GM19099 (cell line): ENCODE measurements at regions not wholly inside any gene's neighbourhood (a gene's known extent, or its start where the extent isn't known, plus 50 kb on each side); places are given as distances from the start of the nearest gene placed in this dataset.

Source experiments
- POLR2A ChIP-seq: IDR thresholded peaks from 3 replicates; pipeline ENCODE4 v1.6.1; 2011; ENCODE audit warnings: low read depth; ENCODE audit not compliant: insufficient read length; ENCODE audit errors: extremely low read depth

DNA sequence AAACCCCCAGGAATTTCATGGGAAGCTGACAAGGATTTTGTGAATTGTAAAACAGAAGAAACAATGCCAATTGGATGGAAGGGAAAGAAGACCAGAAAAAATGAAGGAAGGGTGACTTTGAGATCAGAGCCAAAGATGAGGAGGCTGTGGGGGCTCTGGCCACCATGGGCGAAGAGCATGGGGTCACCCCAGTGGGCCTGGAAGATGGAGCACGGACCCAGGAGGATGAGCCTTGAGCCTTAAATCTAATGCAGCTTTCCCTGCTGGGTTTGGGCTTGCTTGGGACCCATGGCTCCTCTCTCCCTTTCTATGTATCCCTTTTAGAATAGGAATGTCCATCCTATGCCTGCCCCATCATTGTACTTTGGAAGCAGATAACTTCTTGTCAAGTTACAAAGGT, 322.2 kb downstream of the TMEM121 start:
- TF ChIP-seq POLR2A = no peak

DNA sequence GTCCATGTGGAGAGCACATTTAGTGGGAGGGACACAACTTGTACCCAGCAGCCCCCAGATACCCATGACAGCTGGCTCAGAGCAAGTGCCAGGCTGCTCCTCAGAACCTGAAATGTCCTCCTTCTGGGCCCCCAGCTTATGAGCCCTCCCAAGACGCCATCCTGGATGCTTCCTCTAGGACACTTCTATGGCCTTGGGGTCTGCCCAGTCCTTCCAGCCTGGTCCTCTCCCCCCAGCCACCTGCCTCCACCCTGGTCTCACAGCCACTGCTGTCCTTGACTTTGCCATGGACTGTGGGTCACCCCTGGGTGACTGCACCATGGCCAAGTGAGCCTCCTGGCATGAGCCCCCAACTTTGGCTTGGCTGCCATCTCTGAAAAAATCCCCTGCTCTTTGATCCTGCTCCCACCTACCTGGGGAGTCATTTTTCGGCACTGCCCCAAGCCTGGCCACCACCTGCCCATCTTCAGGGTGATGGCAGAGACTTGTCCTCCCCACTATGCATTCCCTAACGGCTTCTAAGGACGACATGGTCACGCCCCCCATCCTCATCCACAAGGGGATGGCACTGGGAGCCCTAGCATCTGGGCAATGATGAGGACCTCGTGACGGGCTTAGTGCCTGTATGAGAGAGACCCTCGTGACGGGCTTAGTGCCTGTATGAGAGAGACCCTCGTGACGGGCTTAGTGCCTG, 323.7 kb downstream of the TMEM121 start:
- no peak for TF ChIP-seq POLR2A

DNA sequence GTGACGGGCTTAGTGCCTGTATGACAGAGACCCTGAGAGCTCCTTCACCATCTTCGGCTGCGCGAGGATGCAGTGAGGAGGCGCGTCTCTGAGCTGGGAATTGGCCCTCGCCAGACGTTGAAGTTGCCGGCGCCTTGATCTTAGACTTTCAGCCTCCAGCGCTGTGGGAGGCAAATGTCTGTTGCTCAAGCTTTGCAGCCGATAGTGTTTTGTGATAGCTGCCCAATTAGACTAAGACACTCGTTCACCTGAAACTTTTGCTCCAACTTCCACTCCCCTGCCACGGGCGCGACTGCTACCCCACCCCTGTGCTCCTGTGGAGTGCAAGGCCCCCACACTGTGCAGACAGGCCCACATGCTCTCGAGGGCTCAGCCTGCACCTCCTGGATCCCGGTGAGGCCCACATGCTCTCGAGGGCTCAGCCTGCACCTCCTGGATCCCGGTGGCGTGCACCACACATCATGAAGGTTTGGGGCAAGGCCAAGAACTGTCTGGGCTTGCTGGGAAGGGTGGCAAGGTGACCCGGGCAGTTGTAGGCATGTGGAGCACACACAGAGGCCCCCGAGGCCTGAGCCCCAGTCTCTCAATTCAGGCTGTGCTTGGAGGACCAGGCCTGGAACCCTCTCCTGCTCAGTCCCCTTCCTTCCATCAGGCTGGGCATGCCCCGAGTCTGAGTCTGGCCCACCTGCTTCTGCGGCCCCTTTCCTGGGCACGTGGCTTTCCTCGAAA, 324.6 kb downstream of the TMEM121 start:
- peak; percentile 25 for TF ChIP-seq POLR2A

DNA sequence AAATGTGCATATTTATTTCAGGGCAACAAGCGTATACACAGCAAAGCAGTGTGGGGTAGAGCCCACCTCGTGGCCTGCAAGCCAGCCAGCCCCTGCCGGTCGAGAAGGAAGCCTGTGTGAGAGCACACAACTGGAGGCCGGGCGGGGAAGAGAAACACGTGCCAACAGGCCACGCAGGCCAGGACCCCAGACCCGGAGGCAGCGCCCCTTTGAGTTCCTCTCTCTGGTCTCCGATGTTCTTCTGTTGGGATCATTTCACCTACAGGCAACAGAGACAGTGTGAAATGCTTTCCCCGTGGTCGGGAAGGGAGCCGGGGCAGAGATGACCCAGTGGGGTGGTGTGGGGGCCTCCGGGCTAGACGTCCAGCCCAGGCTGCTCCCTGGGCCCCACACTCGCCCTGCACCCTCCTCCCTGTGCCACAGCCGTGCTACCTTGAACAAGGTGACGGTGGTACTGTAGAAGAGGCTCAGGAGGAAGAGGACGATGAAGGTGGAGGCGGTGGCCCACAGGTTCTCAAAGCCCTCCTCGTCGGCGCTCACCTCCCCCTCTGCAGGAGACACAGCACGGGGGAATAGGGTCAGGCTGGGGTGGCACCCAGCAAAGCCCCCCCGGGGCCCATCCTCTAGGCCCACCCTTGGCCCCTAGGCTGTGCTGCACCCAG, 325.5 kb downstream of the TMEM121 start:
- peak; percentile 2 for TF ChIP-seq POLR2A

DNA sequence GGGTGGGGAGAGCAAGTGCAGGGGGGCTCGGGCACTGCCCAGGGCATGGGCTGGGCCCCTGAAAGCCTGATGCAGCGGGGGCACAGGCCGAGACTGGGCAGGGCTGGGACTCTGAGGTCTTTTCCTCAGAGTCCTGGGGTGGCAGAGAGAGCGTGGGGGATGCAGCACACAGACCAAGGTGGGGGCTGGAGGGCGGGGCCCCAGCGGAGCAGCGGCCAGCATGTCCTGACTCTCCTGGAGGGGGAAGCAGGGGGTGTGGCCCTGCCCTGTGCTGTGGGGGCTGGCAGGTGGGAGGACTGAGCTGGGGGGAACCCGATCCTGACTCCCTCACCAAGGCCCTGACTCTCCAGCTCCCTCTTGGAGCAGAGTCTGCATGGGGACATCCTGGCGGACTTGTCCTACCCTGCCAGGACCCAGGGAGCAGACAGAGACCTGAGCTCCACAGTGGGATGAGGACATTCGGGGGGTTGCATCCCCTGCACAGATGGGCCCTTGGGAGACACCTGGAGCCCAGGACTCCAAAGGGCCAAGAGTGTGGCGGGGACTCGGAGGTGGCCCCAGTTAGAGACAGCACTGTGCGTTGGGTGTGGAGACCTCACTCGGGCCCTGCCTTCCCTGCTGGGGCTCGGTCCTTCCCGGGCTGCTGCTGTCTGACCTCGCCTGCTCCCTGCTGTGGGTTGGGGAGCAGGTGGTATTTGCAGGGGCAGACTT, 326.1 kb downstream of the TMEM121 start:
- TF ChIP-seq POLR2A = peak; percentile 57

DNA sequence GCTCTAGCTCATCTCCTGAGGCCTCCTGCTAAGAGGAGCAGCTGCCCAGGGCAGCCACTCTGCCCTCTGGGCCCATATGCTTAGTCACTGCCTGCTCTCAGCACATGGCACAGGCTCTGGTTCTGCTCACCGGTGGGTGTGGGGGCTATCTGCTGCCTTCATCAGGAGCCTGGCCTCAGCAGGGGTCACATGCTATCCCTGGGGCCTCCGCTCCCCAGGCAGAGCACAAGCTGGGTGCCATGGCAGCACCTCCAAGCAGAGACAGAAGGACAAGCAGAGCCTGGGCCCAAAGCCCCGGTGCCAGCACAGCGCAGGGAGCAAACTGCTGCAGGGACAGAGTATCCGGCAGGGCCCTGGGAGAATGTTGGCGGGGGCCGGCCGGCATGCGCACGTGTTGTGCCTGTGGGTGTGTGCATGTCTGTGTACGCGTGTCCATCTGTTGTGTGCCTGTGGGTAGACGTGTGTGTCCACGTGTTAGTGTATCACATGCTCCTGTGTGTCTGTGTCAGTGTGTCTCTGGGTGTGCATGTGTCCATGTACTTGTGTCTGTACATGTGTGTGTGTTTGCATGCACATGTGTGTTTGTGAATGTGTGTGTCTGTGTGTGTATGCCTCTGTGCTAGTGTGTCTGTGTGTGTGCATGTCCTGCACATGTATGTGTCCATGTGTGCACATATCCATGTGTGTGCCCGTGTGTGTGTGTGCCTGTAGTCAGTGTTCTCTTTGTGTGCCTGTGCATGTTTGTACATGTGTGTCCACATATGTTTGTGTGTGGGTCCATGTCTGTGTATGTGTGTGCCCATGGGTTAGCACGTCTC, 326.9 kb downstream of the TMEM121 start:
- peak; percentile 76 for TF ChIP-seq POLR2A

DNA sequence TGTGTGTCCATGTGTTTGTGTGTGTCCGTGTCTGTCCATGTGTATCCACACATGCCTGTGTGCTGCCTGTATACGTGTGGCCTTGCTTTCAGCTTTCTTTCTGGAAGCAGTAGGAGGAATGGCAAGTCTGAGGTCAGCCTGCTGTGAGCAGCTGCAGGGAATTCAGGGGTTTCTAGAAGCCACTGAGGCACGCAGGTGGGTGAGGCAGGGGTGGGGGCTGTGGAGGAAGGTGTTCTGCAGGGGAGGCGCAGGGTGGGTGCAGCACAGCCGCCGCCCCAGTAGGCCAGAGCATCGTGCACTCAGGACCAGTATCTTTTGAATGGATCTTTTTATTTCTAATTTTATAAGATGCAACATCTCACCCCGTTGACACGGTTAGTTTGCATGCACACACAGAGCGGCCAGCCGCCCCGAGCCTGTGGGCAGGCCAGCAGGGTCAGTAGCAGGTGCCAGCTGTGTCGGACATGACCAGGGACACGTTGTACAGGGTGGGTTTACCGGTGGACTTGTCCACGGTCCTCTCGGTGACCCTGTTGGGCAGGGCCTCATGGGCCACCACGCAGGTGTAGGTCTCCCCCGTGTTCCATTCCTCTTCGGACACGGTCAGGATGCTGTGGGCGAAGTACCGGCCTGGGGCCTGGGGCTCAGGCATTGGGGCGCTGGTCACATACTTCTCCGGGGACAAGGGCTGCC, 327.7 kb downstream of the TMEM121 start:
- TF ChIP-seq POLR2A = no peak

DNA sequence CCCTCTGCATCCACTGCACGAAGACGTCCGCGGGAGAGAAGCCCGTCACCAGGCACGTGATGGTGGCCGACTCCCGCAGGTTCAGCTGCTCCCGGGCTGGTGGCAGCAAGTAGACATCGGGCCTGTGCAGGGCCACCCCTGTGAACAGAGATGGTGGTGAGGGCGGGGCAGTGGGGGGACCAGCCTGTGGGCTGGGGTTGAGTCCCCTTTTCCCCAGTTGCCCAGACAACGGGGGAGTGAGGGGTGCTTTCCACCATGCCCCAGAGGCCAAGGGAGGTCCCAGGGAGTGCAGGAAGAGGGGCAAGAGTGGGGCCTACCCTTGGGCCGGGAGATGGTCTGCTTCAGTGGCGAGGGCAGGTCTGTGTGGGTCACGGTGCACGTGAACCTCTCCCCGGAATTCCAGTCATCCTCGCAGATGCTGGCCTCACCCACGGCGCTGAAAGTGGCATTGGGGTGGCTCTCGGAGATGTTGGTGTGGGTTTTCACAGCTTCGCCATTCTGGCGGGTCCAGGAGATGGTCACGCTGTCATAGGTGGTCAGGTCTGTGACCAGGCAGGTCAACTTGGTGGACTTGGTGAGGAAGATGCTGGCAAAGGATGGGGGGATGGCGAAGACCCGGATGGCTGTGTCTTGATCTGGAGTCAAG, 328.3 kb downstream of the TMEM121 start:
- TF ChIP-seq POLR2A = no peak

DNA sequence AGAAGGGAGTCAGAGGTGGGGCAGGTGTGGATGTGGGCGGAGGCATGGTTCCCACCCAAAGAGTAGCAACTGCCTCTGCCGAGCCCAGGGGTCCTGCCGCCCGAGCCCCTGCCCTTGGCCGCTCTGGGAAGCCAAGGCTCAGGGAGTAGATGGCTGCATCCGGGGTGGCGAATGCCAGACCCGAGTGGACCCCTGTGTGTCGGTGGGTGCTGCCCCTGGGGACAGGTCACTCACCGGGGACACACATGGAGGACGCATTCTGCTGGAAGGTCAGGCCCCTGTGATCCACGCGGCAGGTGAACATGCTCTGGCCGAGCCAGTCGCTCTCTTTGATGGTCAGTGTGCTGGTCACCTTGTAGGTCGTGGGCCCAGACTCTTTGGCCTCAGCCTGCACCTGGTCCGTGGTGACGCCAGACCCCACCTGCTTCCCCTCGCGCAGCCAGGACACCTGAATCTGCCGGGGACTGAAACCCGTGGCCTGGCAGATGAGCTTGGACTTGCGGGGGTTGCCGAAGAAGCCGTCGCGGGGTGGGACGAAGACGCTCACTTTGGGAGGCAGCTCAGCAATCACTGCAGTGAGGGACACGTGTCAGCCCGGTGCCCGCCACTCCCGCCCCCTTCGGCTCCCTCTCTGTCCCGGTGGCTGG, 329.0 kb downstream of the TMEM121 start:
- TF ChIP-seq POLR2A = peak; percentile 47

DNA sequence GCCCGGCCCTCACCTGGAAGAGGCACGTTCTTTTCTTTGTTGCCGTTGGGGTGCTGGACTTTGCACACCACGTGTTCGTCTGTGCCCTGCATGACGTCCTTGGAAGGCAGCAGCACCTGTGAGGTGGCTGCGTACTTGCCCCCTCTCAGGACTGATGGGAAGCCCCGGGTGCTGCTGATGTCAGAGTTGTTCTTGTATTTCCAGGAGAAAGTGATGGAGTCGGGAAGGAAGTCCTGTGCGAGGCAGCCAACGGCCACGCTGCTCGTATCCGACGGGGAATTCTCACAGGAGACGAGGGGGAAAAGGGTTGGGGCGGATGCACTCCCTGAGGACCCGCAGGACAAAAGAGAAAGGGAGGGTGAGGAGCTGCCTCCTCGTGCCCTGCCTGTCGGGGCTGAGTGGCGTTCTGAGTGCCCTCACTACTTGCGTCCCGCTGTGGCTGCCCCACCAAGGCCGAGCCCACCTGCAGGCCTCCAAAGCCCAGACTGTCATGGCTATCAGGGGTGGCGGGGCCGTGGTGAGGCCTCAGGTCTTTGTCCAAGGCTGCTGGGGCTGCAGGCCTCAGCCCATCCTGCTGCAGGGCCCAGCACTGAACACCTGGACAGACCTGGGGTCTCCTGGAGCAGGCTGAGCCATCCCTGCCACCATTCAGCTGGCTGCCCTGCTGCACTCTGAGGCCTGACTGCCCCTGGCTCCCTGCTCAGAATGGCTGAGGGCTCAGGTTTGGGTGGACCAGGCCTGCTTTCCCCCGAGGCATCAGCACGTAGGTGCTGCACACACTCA, 329.7 kb downstream of the TMEM121 start:
- TF ChIP-seq POLR2A = no peak

DNA sequence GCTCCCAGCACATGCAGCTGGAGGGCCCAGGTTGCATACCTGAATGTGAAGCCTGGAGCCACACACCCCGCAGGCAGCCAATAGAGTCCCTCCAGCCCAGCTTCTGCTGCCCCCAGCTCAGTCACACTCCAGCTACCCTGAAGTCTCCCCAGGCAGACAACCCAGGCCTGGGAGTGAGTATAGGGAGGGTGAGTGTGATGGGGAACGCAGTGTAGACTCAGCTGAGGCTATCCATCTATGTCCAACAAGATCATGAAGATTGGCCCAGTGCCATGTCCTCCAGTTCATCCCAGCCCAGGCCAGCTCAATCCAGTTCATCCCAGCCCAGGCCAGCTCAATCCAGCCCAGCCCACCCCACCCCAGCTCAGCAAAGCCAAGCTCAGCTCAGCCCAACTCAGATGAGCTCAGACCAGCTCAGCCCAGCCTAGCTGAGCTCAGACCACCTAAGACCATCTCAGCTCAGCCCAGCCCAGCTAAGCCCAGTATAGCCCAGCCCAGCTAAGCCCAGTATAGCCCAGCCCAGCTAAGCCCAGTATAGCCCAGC, 330.4 kb downstream of the TMEM121 start:
- TF ChIP-seq POLR2A = no peak
